GM12892 (cell line): ENCODE measurements at regions not wholly inside any gene's neighbourhood (a gene's known extent, or its start where the extent isn't known, plus 50 kb on each side); places are given as distances from the start of the nearest gene placed in this dataset.

Experiments used
- POLR2A ChIP-seq: IDR thresholded peaks from 2 replicates; pipeline ENCODE4 v1.6.1; 2011; ENCODE audit warnings: low read depth, low read length, control low read depth
- POLR2AphosphoS5 ChIP-seq: IDR thresholded peaks from 2 replicates; pipeline ENCODE4 v1.6.1; 2011; ENCODE audit warnings: low read depth, low read length, control low read depth
- TAF1 ChIP-seq: IDR thresholded peaks from 2 replicates; pipeline ENCODE4 v1.6.1; 2011; ENCODE audit warnings: low read depth, mild to moderate bottlenecking, control low read depth, low read length, borderline replicate concordance

DNA sequence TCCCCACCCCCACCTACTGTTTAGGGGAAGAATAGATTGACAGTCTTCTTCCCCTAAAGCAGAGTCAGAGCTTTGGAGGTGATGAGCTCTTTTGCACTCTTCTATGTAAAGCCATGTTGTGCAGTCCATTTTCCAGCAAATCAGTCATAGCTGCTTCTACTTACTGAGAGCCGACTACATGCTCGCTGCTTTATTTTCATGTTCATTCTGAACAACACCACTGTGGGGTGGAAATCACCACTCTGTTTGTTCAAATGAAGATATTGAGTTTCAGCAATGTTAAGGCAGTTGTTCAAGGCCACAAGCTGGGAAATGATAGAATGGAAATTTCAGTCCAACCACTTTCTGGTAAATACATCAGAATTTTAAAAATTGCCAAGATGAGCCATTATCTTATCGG, 88.3 kb downstream of the INSIG2 start:
- TF ChIP-seq TAF1 (no peak), POLR2A (no peak), POLR2AphosphoS5 (no peak)
